Lower leg skin (tissue), 4 donors: ENCODE measurements at regions not wholly inside any gene's neighbourhood (a gene's known extent, or its start where the extent isn't known, plus 50 kb on each side); places are given as distances from the start of the nearest gene placed in this dataset.
"Not testable (repeated sequence)": the region's sequence is repeated elsewhere in the genome, so short reads cannot be mapped to it uniquely, and the experiment has no call there.

ENCODE experiments used
- DNase-seq, 2 donors: peaks; one replicate each; pipeline ENCODE4 v3.0.0-alpha.2; 2019; ENCODE audit warnings: low spot score in 2 of 2
- H3K4me3 ChIP-seq: fragments of 200-600 bp; sonication (generic); 2 replicates; pipeline ENCODE4 v1.5.1; 2017; ENCODE audit warnings: mild to moderate bottlenecking, low read depth; ENCODE audit not compliant: poor library complexity, severe bottlenecking
- CTCF ChIP-seq, 3 donors: fragments of 450-650 bp; IDR thresholded peaks; one replicate each; pipeline ENCODE4 v1.5.1; 2016; ENCODE audit warnings: antibody characterized with exemption in 3 of 3, mild to moderate bottlenecking in 3 of 3, moderate library complexity in 2 of 3
- POLR2A ChIP-seq, 2 donors: fragments of 450-650 bp; IDR thresholded peaks; one replicate each; pipeline ENCODE4 v1.6.1; 2016 to 2017; ENCODE audit warnings: antibody characterized with exemption in 2 of 2, mild to moderate bottlenecking in 1 of 2, moderate library complexity in 1 of 2
- WGBS, 2 donors: methylation state at CpG; one replicate each; pipeline ENCODE4 v1.1.5; 2018; 5-methylcytosine and 5-hydroxymethylcytosine counted together
- intact Hi-C: fragments of 100-400 bp; cut with DNase I; formaldehyde crosslinking; loops from one replicate; pipeline ENCODE4 v1.15.0; 2023; ENCODE audit warnings: low total_unique reads

DNA sequence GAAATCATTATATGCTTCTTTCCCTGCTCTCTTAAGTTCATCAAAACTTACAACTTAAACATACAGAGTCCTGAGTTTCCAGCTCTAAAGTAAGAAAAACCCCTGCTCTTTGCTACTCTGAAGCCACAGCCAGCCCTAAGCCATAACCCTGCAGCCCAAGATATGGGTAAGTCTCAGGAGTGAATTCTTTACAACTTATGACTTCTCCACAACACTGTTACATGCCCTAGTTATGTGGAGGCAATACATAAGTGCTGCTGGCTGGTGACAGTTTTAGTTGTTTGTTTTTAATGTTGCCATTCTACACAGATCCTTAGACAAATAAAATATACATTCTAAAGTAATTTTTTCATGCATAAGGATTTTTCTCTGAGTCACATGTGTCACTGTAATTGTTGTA, 100.2 kb downstream of the FBXO8 start:
- TF ChIP-seq CTCF (IDR thresholded peaks at IDR 0.05), result no peak
- no peak for TF ChIP-seq POLR2A (IDR thresholded peaks at IDR 0.05)
- no peak for DNase-seq
- no peak overlapping the region for H3K4me3 ChIP-seq
- intact Hi-C loops, result no loop called here

DNA sequence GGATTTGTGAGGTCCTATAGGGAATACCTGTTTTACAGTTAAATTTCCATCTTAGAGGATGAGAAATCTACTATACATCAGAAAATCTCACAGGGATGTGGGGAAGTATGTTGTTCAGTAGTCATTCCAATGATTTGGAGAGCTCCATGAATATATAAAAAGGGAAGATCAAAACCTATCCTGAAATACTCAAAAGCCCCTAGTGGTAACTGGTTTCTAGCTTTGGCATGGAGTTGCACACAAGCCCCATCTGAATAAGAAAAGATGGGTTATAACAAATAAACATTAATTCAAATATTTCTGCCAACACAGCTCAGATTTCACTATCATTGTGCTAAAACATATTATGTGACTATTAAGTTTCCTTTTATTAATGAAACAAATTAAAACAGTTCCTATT, 101.6 kb downstream of the FBXO8 start:
- intact Hi-C loops, result no loop called here
- TF ChIP-seq CTCF (IDR thresholded peaks at IDR 0.05), result no peak
- TF ChIP-seq POLR2A (IDR thresholded peaks at IDR 0.05), result no peak
- no peak for DNase-seq
- no peak overlapping the region for H3K4me3 ChIP-seq

GRCh38 chr4:174177536-174177935, 105.9 kb downstream of the FBXO8 start:
- H3K4me3 ChIP-seq, result no peak overlapping the region
- DNase-seq, result no peak
- intact Hi-C loops, result no loop called here
- TF ChIP-seq POLR2A (IDR thresholded peaks at IDR 0.05) (no peak), CTCF (IDR thresholded peaks at IDR 0.05) (no peak)
- WGBS, 2 donors, result 29 to 40% methylated on average over 1 of the region's 1 CpG

DNA sequence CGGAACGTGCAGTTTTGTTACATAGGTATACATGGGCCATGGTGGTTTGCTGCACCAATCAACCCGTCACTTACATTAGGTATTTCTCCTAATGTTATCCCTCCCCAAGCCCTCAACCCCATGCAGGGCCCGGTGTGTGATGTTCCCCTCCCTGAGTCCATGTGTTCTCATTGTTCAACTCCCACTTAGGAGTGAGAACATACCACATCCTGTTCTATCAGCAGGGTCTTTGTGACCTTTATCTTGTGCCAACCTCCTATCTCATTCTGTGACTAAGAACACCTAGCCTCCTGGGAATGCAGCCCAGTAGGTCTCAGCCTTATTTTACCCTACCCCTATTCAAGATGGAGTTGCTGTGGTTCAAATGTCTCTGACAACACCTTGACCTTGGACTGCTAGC, 107.6 kb downstream of the FBXO8 start:
- H3K4me3 ChIP-seq, DNase-seq, intact Hi-C loops: not testable (repeated sequence)
- WGBS, 2 donors, result 84 to 89% methylated on average over 4 of the region's 4 CpGs

GRCh38 chr4:174173360-174173759, 110.1 kb downstream of the FBXO8 start:
- DNase-seq, result no peak
- 69 to 73% methylated on average over 1 of the region's 1 CpG for WGBS, 2 donors
- H3K4me3 ChIP-seq, result no peak overlapping the region
- TF ChIP-seq POLR2A (IDR thresholded peaks at IDR 0.05), result no peak
- TF ChIP-seq CTCF (IDR thresholded peaks at IDR 0.05), result no peak
- intact Hi-C loops, result no loop called here

DNA sequence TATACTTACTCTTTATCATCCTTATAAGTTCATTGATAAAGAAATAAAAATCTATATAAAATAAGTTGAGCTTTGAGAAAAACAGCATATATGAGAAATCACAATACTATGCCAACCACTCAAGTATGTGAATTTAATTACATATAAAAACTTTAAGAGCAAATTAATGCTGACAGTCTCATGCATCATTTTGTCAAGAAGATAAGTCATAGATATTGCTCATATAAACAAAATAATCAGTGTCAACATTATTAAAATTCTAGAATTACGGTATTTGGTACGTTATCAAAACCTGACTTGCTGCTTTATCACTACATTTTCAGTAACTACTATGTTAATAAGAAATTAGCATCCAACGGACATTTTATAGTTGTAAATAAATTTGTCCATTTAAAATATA, 111.2 kb downstream of the FBXO8 start:
- TF ChIP-seq CTCF (IDR thresholded peaks at IDR 0.05) (no peak), POLR2A (IDR thresholded peaks at IDR 0.05) (no peak)
- no peak overlapping the region for H3K4me3 ChIP-seq
- no peak for DNase-seq
- intact Hi-C loops, result no loop called here
- WGBS, 2 donors, result 83 to 89% methylated on average over 3 of the region's 3 CpGs
